Gastrocnemius medialis (tissue), 4 donors: ENCODE measurements at regions not wholly inside any gene's neighbourhood (a gene's known extent, or its start where the extent isn't known, plus 50 kb on each side); places are given as distances from the start of the nearest gene placed in this dataset.

Experiments used
- POLR2A ChIP-seq, 2 donors: fragments of 450-650 bp; IDR thresholded peaks; one replicate each; pipeline ENCODE4 v1.6.1; 2017; ENCODE audit warnings: antibody characterized with exemption in 2 of 2, mild to moderate bottlenecking in 2 of 2, moderate library complexity in 2 of 2
- TF ChIP-seq, protein P1 (sequence below), 5 experiments: fragments of 450-650 bp in 3 of 5; fragments of 200-600 bp in 2 of 5; sonication (generic) in 2 of 5; IDR thresholded peaks in 4 of 5; conservative IDR thresholded peaks in 1 of 5; 1 replicate in 4 of 5; 2 replicates in 1 of 5; pipeline ENCODE4 v1.5.1; 2016 to 2019; ENCODE audit warnings: antibody characterized with exemption in 5 of 5, mild to moderate bottlenecking in 3 of 5, moderate library complexity in 3 of 5

DNA sequence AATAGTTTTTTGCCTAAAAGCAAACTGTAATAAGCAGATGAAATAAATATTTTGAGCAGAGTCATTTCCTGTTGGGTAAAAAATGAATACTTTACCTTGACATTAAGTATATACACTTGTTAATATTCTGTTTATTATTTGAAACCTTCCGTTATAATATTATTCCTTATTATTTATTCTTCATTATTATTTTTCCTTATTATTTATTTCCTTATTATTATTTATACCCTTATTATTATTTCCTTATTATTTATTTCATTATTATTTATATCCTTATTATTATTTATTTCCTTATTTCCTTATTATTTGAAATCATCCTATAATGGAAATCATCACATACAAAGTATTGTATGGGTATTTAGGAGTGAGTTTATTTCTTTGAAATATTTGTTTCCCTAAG lies 232.2 kb upstream of the RBBP8 start:
- TF ChIP-seq POLR2A (IDR thresholded peaks at IDR 0.05): no peak
- TF ChIP-seq, protein P1, sequence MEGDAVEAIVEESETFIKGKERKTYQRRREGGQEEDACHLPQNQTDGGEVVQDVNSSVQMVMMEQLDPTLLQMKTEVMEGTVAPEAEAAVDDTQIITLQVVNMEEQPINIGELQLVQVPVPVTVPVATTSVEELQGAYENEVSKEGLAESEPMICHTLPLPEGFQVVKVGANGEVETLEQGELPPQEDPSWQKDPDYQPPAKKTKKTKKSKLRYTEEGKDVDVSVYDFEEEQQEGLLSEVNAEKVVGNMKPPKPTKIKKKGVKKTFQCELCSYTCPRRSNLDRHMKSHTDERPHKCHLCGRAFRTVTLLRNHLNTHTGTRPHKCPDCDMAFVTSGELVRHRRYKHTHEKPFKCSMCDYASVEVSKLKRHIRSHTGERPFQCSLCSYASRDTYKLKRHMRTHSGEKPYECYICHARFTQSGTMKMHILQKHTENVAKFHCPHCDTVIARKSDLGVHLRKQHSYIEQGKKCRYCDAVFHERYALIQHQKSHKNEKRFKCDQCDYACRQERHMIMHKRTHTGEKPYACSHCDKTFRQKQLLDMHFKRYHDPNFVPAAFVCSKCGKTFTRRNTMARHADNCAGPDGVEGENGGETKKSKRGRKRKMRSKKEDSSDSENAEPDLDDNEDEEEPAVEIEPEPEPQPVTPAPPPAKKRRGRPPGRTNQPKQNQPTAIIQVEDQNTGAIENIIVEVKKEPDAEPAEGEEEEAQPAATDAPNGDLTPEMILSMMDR (IDR thresholded peaks at IDR 0.05 in 4 of 5, conservative IDR thresholded peaks at IDR 0.05 in 1 of 5): no peak
